NCI-H748 (cell line): ENCODE measurements at regions not wholly inside any gene's neighbourhood (a gene's known extent, or its start where the extent isn't known, plus 50 kb on each side); places are given as distances from the start of the nearest gene placed in this dataset.

Source experiments
- DNase-seq: peaks from one replicate; lab custom pipeline; 2025; ENCODE audit not compliant: unreplicated experiment; lab: John Stamatoyannopoulos, UW

GRCh38 chr9:19600538-19600937 is 188.3 kb downstream of the SLC24A2 start:
- DNase-seq: no peak

- DNase-seq: peak; percentile 13
Measured at GRCh38 chr9:19598722-19599121, 189.9 kb downstream of the ACER2 start.

GRCh38 chr9:19597176-19597575 is 188.4 kb downstream of the ACER2 start:
- DNase-seq: no peak

- DNase-seq: no peak
Measured at GRCh38 chr9:19595003-19595402, 186.2 kb downstream of the ACER2 start.

- no peak for DNase-seq
Measured at GRCh38 chr9:19587678-19588077, 178.9 kb downstream of the ACER2 start.

GRCh38 chr9:19583890-19584289 is 175.1 kb downstream of the ACER2 start:
- no peak for DNase-seq

GRCh38 chr9:19577411-19577810 is 168.6 kb downstream of the ACER2 start:
- DNase-seq: no peak

- DNase-seq: no peak
Measured at GRCh38 chr9:19568946-19569345, 160.1 kb downstream of the ACER2 start.

- no peak for DNase-seq
Measured at GRCh38 chr9:19564396-19565061, 155.7 kb downstream of the ACER2 start.

GRCh38 chr9:19555214-19555613 is 146.4 kb downstream of the ACER2 start:
- no peak for DNase-seq

GRCh38 chr9:19554529-19554928 is 145.7 kb downstream of the ACER2 start:
- DNase-seq: no peak

GRCh38 chr9:19553441-19553840 is 144.6 kb downstream of the ACER2 start:
- no peak for DNase-seq

- DNase-seq: peak; percentile 27
Measured at GRCh38 chr9:19552282-19553105, 143.7 kb downstream of the ACER2 start.

GRCh38 chr9:19551124-19551929 is 142.5 kb downstream of the ACER2 start:
- DNase-seq: peak; percentile 65

- DNase-seq: peak; percentile 66
Measured at GRCh38 chr9:19550009-19550408, 141.2 kb downstream of the ACER2 start.

GRCh38 chr9:19533373-19533772 is 124.6 kb downstream of the ACER2 start:
- DNase-seq: no peak

GRCh38 chr9:19527663-19528062 is 118.9 kb downstream of the ACER2 start:
- no peak for DNase-seq

- no peak for DNase-seq
Measured at GRCh38 chr9:19522558-19522957, 113.7 kb downstream of the ACER2 start.

- no peak for DNase-seq
Measured at GRCh38 chr9:19521205-19521604, 112.4 kb downstream of the ACER2 start.

- DNase-seq: peak; percentile 43
Measured at GRCh38 chr9:19517202-19517942, 108.6 kb downstream of the ACER2 start.

GRCh38 chr9:19516348-19516747 is 107.5 kb downstream of the ACER2 start:
- DNase-seq: no peak
